Smooth muscle cell (in vitro differentiated cells): ENCODE measurements at regions not wholly inside any gene's neighbourhood (a gene's known extent, or its start where the extent isn't known, plus 50 kb on each side); places are given as distances from the start of the nearest gene placed in this dataset.
A peak's percentile ranks its signal among the peaks of the same experiment; 100 is the strongest.

Experiments
- DNase-seq: peaks from one replicate; lab custom pipeline; 2025; ENCODE audit not compliant: unreplicated experiment; lab: John Stamatoyannopoulos, UW
- H2AFZ ChIP-seq: fragments of 200-600 bp; sonication (generic); 2 replicates; pipeline ENCODE4 v1.6.0; 2016; ENCODE audit warnings: antibody characterized with exemption, low read depth, mild to moderate bottlenecking
- H3F3A ChIP-seq: fragments of 200-600 bp; sonication (generic); 2 replicates; pipeline ENCODE4 v1.6.0; 2017; ENCODE audit warnings: antibody characterized with exemption, low read depth
- H3K27ac ChIP-seq: fragments of 200-600 bp; sonication (generic); 2 replicates; pipeline ENCODE4 v1.5.1; 2016; ENCODE audit warnings: low read depth, mild to moderate bottlenecking
- H3K27me3 ChIP-seq: fragments of 200-600 bp; sonication (generic); 2 replicates; pipeline ENCODE4 v1.6.1; 2016; ENCODE audit warnings: low read depth, mild to moderate bottlenecking
- H3K36me3 ChIP-seq: fragments of 200-600 bp; sonication (generic); 2 replicates; pipeline ENCODE4 v1.5.1; 2016; ENCODE audit warnings: low read depth
- H3K4me1 ChIP-seq: fragments of 200-600 bp; sonication (generic); 2 replicates; pipeline ENCODE4 v1.5.1; 2016; ENCODE audit warnings: low read depth
- H3K4me2 ChIP-seq: fragments of 200-600 bp; sonication (generic); 2 replicates; pipeline ENCODE4 v1.6.0; 2016; ENCODE audit warnings: mild to moderate bottlenecking
- H3K4me3 ChIP-seq: fragments of 200-600 bp; sonication (generic); 2 replicates; pipeline ENCODE4 v1.5.1; 2016; ENCODE audit warnings: mild to moderate bottlenecking
- H3K79me2 ChIP-seq: fragments of 200-600 bp; sonication (generic); 2 replicates; pipeline ENCODE4 v1.6.0; 2016; ENCODE audit warnings: low read depth, mild to moderate bottlenecking
- H3K9ac ChIP-seq: fragments of 200-600 bp; sonication (generic); 2 replicates; pipeline ENCODE4 v1.6.0; 2016; ENCODE audit warnings: low read depth
- H3K9me3 ChIP-seq: fragments of 200-600 bp; sonication (generic); replicated peaks from 2 replicates; pipeline ENCODE4 v1.5.1; 2016; ENCODE audit warnings: low read depth
- H4K20me1 ChIP-seq: fragments of 200-600 bp; sonication (generic); 2 replicates; pipeline ENCODE4 v1.6.0; 2016; ENCODE audit warnings: low read depth
- CTCF ChIP-seq: fragments of 200-600 bp; sonication (generic); IDR thresholded peaks from 2 replicates; pipeline ENCODE4 v1.5.1; 2017; ENCODE audit warnings: borderline replicate concordance, mild to moderate bottlenecking, antibody characterized with exemption; ENCODE audit not compliant: insufficient read depth, poor library complexity, severe bottlenecking
- WGBS: methylation state at CpG from one replicate; pipeline ENCODE4 v1.1.7; 2016; ENCODE audit warnings: low lambda C conversion rate; 5-methylcytosine and 5-hydroxymethylcytosine counted together

GRCh38 chr7:52826515-52827265 lies 208.7 kb upstream of the POM121L12 start:
- TF ChIP-seq CTCF = no peak
- Histone ChIP-seq H3K4me2 (no peak overlapping the region), H4K20me1 (no peaks in the 10 kb centered on the region), H2AFZ (no peak overlapping the region), H3F3A (no peaks in the 10 kb centered on the region), H3K36me3 (no peaks in the 10 kb centered on the region), H3K4me1 (no peaks in the 10 kb centered on the region), H3K4me3 (no peak overlapping the region), H3K27me3 (no peaks in the 10 kb centered on the region), H3K9ac (no peak overlapping the region), H3K79me2 (no peaks in the 10 kb centered on the region), H3K27ac (no peak overlapping the region), H3K9me3 (no peaks in the 10 kb centered on the region)
- no peak for DNase-seq
- 86% methylated on average over 6 of the region's 6 CpGs for WGBS

DNA sequence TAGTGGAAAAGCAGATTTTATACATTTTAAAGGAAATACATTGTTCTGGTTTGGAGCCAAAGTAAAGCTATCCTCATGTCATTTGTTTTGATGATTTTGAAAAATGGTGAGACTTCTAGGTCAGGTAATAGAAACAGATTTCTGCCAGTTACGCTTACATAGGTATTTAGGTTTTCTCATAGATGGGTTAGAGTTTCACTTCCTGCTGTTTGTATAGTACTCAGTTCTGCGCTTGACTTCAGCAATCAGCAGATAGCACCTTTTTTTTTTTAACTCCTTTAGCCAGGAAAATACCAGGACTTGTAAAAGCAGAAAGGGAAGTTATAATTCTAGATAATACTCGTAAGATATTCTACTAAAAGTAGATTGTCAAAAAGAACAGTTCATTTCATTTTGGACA lies 209.8 kb upstream of the POM121L12 start:
- H3K4me3 ChIP-seq = no peak overlapping the region
- TF ChIP-seq CTCF = no peak
- H3K4me2 ChIP-seq = no peak overlapping the region
- no peaks in the 10 kb centered on the region for H3K27me3 ChIP-seq
- no peak for DNase-seq
- H3K79me2 ChIP-seq = no peaks in the 10 kb centered on the region
- peaks cover 7% of the 10 kb centered on the region for H3K9me3 ChIP-seq
- H3K27ac ChIP-seq = no peak overlapping the region
- no peaks in the 10 kb centered on the region for H3F3A ChIP-seq
- H3K4me1 ChIP-seq = no peaks in the 10 kb centered on the region
- H2AFZ ChIP-seq = peak overlapping the region; percentile 21
- H4K20me1 ChIP-seq = no peaks in the 10 kb centered on the region
- WGBS = 72% methylated on average over 3 of the region's 3 CpGs
- H3K9ac ChIP-seq = no peak overlapping the region
- no peaks in the 10 kb centered on the region for H3K36me3 ChIP-seq

GRCh38 chr7:52811537-52811936 lies 223.9 kb upstream of the POM121L12 start:
- no peak overlapping the region for H3K9ac ChIP-seq
- no peak for TF ChIP-seq CTCF
- no peaks in the 10 kb centered on the region for H3F3A ChIP-seq
- no peak overlapping the region for H2AFZ ChIP-seq
- no peak overlapping the region for H3K4me2 ChIP-seq
- H3K27me3 ChIP-seq = no peaks in the 10 kb centered on the region
- no peaks in the 10 kb centered on the region for H3K4me1 ChIP-seq
- no peaks in the 10 kb centered on the region for H4K20me1 ChIP-seq
- no peak overlapping the region for H3K27ac ChIP-seq
- no peak for DNase-seq
- WGBS = 88% methylated on average over 1 of the region's 1 CpG
- no peaks in the 10 kb centered on the region for H3K9me3 ChIP-seq
- no peak overlapping the region for H3K4me3 ChIP-seq
- no peaks in the 10 kb centered on the region for H3K36me3 ChIP-seq
- H3K79me2 ChIP-seq = no peaks in the 10 kb centered on the region

GRCh38 chr7:52799817-52800216 lies 235.6 kb upstream of the POM121L12 start:
- TF ChIP-seq CTCF = no peak

More at GRCh38 chr7:52799817-52800216, 235.6 kb upstream of the POM121L12 start:
- 97% methylated on average over 9 of the region's 9 CpGs for WGBS
- no peaks in the 10 kb centered on the region for H3K4me1 ChIP-seq
- no peaks in the 10 kb centered on the region for H3K36me3 ChIP-seq
- no peak overlapping the region for H3K9ac ChIP-seq
- no peak for DNase-seq
- H3K79me2 ChIP-seq = no peaks in the 10 kb centered on the region
- H2AFZ ChIP-seq = no peak overlapping the region
- no peaks in the 10 kb centered on the region for H3F3A ChIP-seq
- no peaks in the 10 kb centered on the region for H4K20me1 ChIP-seq
- H3K27ac ChIP-seq = no peak overlapping the region
- no peaks in the 10 kb centered on the region for H3K27me3 ChIP-seq
- no peaks in the 10 kb centered on the region for H3K9me3 ChIP-seq
- H3K4me2 ChIP-seq = no peak overlapping the region
- H3K4me3 ChIP-seq = no peak overlapping the region
